ENCODE measurements at regions not wholly inside any gene's neighbourhood (a gene's known extent, or its start where the extent isn't known, plus 50 kb on each side); places are given as distances from the start of the nearest gene placed in this dataset.

GRCh38 chr6:94049001-94049400 is 629.6 kb upstream of the EPHA7 start:
- Histone ChIP-seq H3K4me1 (replicated peaks; ENCODE audit: insufficient read depth) (no peaks in the 10 kb centered on the region), H3K4me2 (no peak overlapping the region), H3K79me2 (ENCODE audit: low read depth) (no peaks in the 10 kb centered on the region), H3K9me3 (ENCODE audit: insufficient read depth, low read depth) (no peaks in the 10 kb centered on the region), H4K20me1 (ENCODE audit: insufficient read depth) (no peaks in the 10 kb centered on the region), H3K4me3 (no peak overlapping the region), H3K9me2 (ENCODE audit: insufficient read depth) (no peaks in the 10 kb centered on the region), H3K27ac (no peak overlapping the region), H3K36me3 (ENCODE audit: low read depth) (no peaks in the 10 kb centered on the region), H3F3A (ENCODE audit: insufficient read depth, low read depth) (no peaks in the 10 kb centered on the region), H3K27me3 (ENCODE audit: insufficient read depth, low read depth) (no peaks in the 10 kb centered on the region), H2AFZ (no peak overlapping the region)
- no peak for DNase-seq
- no peak for TF ChIP-seq CTCF (conservative IDR thresholded peaks at IDR 0.05)
- no peak for TF ChIP-seq EZH2 (IDR thresholded peaks at IDR 0.05; ENCODE audit: low read depth)
- intact Hi-C loops (cut with micrococcal nuclease; ENCODE audit: unreplicated experiment), result no loop called here
- CTCF ChIA-PET, result no interaction called here
- POLR2A ChIA-PET (ENCODE audit: unreplicated experiment), result no interaction called here
- BruUV-seq (replicated peaks), result no TSS peak

- CTCF ChIA-PET, result no interaction called here
- no peaks in the 10 kb centered on the region for H3K36me3 ChIP-seq (ENCODE audit: low read depth)
- H2AFZ ChIP-seq, result no peak overlapping the region
- no peak overlapping the region for H3K4me2 ChIP-seq
- no peaks in the 10 kb centered on the region for H4K20me1 ChIP-seq (ENCODE audit: insufficient read depth)
- BruUV-seq (replicated peaks), result no TSS peak
- H3K27me3 ChIP-seq (ENCODE audit: insufficient read depth, low read depth), result no peaks in the 10 kb centered on the region
- H3K4me3 ChIP-seq, result no peak overlapping the region
- TF ChIP-seq CTCF (conservative IDR thresholded peaks at IDR 0.05), result no peak
- H3K9me2 ChIP-seq (ENCODE audit: insufficient read depth), result no peaks in the 10 kb centered on the region
- H3K4me1 ChIP-seq (replicated peaks; ENCODE audit: insufficient read depth), result no peaks in the 10 kb centered on the region
- no peaks in the 10 kb centered on the region for H3K9me3 ChIP-seq (ENCODE audit: insufficient read depth, low read depth)
- intact Hi-C loops (cut with micrococcal nuclease; ENCODE audit: unreplicated experiment), result no loop called here
- no peak for DNase-seq
- H3F3A ChIP-seq (ENCODE audit: insufficient read depth, low read depth), result no peaks in the 10 kb centered on the region
- POLR2A ChIA-PET (ENCODE audit: unreplicated experiment), result no interaction called here
- H3K27ac ChIP-seq, result no peak overlapping the region
- no peaks in the 10 kb centered on the region for H3K79me2 ChIP-seq (ENCODE audit: low read depth)
These were observed 625.9 kb upstream of the EPHA7 start for GRCh38 chr6:94045099-94045829.

DNA sequence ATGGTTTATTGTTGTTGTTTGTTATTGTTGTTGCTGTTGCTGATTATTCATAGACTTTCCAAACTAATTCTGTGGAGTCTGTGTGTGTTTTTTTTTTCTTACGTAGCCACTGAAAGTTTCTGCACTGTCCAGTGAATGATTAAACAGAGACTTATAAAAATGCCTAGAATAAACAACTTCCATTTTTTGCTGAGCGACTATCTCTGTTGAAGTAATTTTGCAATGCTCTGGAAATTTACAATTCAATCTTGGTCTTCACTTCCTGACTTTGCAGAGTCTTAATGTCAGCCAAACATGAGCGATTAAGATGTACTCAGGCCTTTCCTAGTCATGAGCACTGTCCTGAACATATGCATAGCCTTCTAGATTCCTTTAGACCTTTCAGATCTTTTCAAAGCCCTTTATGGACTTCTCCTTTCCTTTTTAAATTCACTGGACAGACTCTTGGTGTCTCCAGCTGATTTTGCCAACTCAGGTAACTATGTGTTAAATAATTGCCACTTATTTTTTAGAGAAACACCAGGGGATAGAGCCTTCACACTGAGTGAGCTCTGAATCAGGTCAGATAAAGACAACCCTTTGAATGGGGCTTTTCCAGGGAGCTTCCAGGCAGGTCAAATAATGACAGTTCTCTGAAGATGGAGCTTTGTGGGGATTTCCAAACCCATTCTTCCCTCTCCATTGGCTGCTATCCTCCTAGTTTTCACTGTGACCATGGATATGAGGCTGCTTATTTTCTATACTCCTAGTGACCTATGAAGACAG is 622.8 kb upstream of the EPHA7 start:
- no peak for DNase-seq
- Histone ChIP-seq H3K36me3 (ENCODE audit: low read depth) (no peaks in the 10 kb centered on the region), H4K20me1 (ENCODE audit: insufficient read depth) (no peaks in the 10 kb centered on the region), H3K4me2 (no peak overlapping the region), H2AFZ (no peak overlapping the region), H3K79me2 (ENCODE audit: low read depth) (no peaks in the 10 kb centered on the region), H3F3A (ENCODE audit: insufficient read depth, low read depth) (no peaks in the 10 kb centered on the region), H3K4me1 (replicated peaks; ENCODE audit: insufficient read depth) (no peaks in the 10 kb centered on the region), H3K9me2 (ENCODE audit: insufficient read depth) (no peaks in the 10 kb centered on the region), H3K27ac (no peak overlapping the region), H3K4me3 (no peak overlapping the region), H3K27me3 (ENCODE audit: insufficient read depth, low read depth) (no peaks in the 10 kb centered on the region), H3K9me3 (ENCODE audit: insufficient read depth, low read depth) (no peaks in the 10 kb centered on the region)
- POLR2A ChIA-PET (ENCODE audit: unreplicated experiment), result no interaction called here
- no TSS peak for BruUV-seq (replicated peaks)
- no peak for TF ChIP-seq EZH2 (IDR thresholded peaks at IDR 0.05; ENCODE audit: low read depth)
- no peak for TF ChIP-seq CTCF (conservative IDR thresholded peaks at IDR 0.05)
- intact Hi-C loops (cut with micrococcal nuclease; ENCODE audit: unreplicated experiment), result no loop called here
- CTCF ChIA-PET, result no interaction called here
